PC-3 (cell line): ENCODE measurements at regions not wholly inside any gene's neighbourhood (a gene's known extent, or its start where the extent isn't known, plus 50 kb on each side); places are given as distances from the start of the nearest gene placed in this dataset.

ENCODE experiments used
- ATAC-seq: fragments of 200-7000 bp; cut with Tn5 transposase; 2 replicates; pipeline ENCODE4 v1.9.1; 2020; ENCODE audit warnings: mild to moderate bottlenecking, moderate library complexity
- BruUV-seq: library from RNA; stranded (reverse); fragments of 400-500 nt; replicated peaks from 2 replicates; lab custom pipeline; 2021; lab: Mats Ljungman, UMichigan
- CTCF ChIA-PET: fragments of 300-600 bp; sonication (Branson Sonifier 250); formaldehyde crosslinking; loops from one replicate; lab custom pipeline; 2022; ENCODE audit warnings: antibody characterized with exemption; lab: Charles Lee
- POLR2A ChIA-PET: fragments of 300-600 bp; sonication (Branson Sonifier 250); formaldehyde crosslinking; loops from one replicate; lab custom pipeline; 2022; ENCODE audit warnings: antibody characterized with exemption; ENCODE audit not compliant: unreplicated experiment; lab: Charles Lee
- DNase-seq: peaks from one replicate; pipeline ENCODE4 v3.0.0-alpha.2; 2015
- H2AFZ ChIP-seq: fragments of 300-600 bp; sonication (generic); 2 replicates; pipeline ENCODE4 v1.6.0; 2016; ENCODE audit warnings: antibody characterized with exemption, low read length
- H3F3A ChIP-seq: fragments of 300-600 bp; sonication (generic); one replicate; pipeline ENCODE4 v1.6.0; 2017; ENCODE audit warnings: antibody characterized with exemption, low read length, control low read depth, mild to moderate bottlenecking; ENCODE audit not compliant: unreplicated experiment
- H3K27ac ChIP-seq: fragments of 300-600 bp; sonication (generic); 2 replicates; pipeline ENCODE4 v1.5.1; 2016; ENCODE audit warnings: mild to moderate bottlenecking, low read length
- H3K27me3 ChIP-seq: fragments of 300-600 bp; sonication (generic); 2 replicates; pipeline ENCODE4 v1.6.1; 2016; ENCODE audit warnings: low read length, mixed read lengths
- H3K36me3 ChIP-seq: fragments of 300-600 bp; sonication (generic); 2 replicates; pipeline ENCODE4 v1.6.1; 2016; ENCODE audit warnings: low read depth, mixed run types, low read length, mixed read lengths
- H3K4me1 ChIP-seq: fragments of 300-600 bp; sonication (generic); 2 replicates; pipeline ENCODE4 v1.5.1; 2016; ENCODE audit warnings: low read length; ENCODE audit not compliant: insufficient read depth
- H3K4me2 ChIP-seq: fragments of 300-600 bp; sonication (generic); 2 replicates; pipeline ENCODE4 v1.6.0; 2016; ENCODE audit warnings: low read length
- H3K4me3 ChIP-seq: fragments of 300-600 bp; sonication (generic); 2 replicates; pipeline ENCODE4 v1.5.1; 2016; ENCODE audit warnings: mild to moderate bottlenecking, low read length, mixed read lengths
- H3K79me2 ChIP-seq: fragments of 300-600 bp; sonication (generic); 2 replicates; pipeline ENCODE4 v1.6.1; 2017; ENCODE audit warnings: low read length, mixed read lengths
- H3K9ac ChIP-seq: fragments of 300-600 bp; sonication (generic); 2 replicates; pipeline ENCODE4 v1.6.0; 2016; ENCODE audit warnings: mild to moderate bottlenecking, low read length
- H3K9me2 ChIP-seq: fragments of 300-600 bp; sonication (generic); replicated peaks from 2 replicates; pipeline ENCODE4 v1.6.1; 2016; ENCODE audit warnings: mixed run types, low read length, mixed read lengths
- H3K9me3 ChIP-seq: fragments of 300-600 bp; sonication (generic); 2 replicates; pipeline ENCODE4 v1.6.1; 2016; ENCODE audit warnings: low read length, mixed read lengths
- H4K20me1 ChIP-seq: fragments of 300-600 bp; sonication (generic); 2 replicates; pipeline ENCODE4 v1.6.1; 2016; ENCODE audit warnings: low read length, mixed read lengths
- CTCF ChIP-seq: fragments of 300-600 bp; sonication (generic); conservative IDR thresholded peaks from 2 replicates; pipeline ENCODE4 v1.5.1; 2017; ENCODE audit warnings: antibody characterized with exemption, low read depth, mild to moderate bottlenecking, low read length
- EZH2 ChIP-seq: fragments of 300-600 bp; sonication (generic); IDR thresholded peaks from one replicate; pipeline ENCODE4 v1.6.1; 2017; ENCODE audit warnings: antibody characterized with exemption, mild to moderate bottlenecking, low read length; ENCODE audit not compliant: unreplicated experiment
- EZH2phosphoT487 ChIP-seq: fragments of 300-600 bp; sonication (generic); IDR thresholded peaks from 2 replicates; pipeline ENCODE4 v1.6.1; 2018; ENCODE audit warnings: mild to moderate bottlenecking, antibody characterized with exemption, low read length, borderline replicate concordance
- intact Hi-C: fragments of 100-400 bp; cut with micrococcal nuclease; formaldehyde crosslinking; loops from 2 replicates; pipeline ENCODE4 v1.9.0; 2023

- no TSS peak for BruUV-seq
- Histone ChIP-seq H3K27ac (no peak overlapping the region), H2AFZ (no peak overlapping the region), H3K9me3 (no peaks in the 10 kb centered on the region), H3K36me3 (no peaks in the 10 kb centered on the region), H3F3A (no peaks in the 10 kb centered on the region), H3K9ac (no peak overlapping the region), H4K20me1 (no peaks in the 10 kb centered on the region), H3K4me3 (no peak overlapping the region), H3K9me2 (no peaks in the 10 kb centered on the region), H3K4me1 (no peaks in the 10 kb centered on the region), H3K27me3 (no peaks in the 10 kb centered on the region), H3K4me2 (no peak overlapping the region), H3K79me2 (no peaks in the 10 kb centered on the region)
- ChIA-PET POLR2A (no interaction called here), CTCF (no interaction called here)
- DNase-seq (no peak), ATAC-seq (no peak)
- TF ChIP-seq CTCF (no peak), EZH2phosphoT487 (no peak), EZH2 (no peak)
- intact Hi-C loops: no loop called here
Observed at GRCh38 chr16:26777821-26778220, 288.9 kb upstream of the C16orf82 start.

GRCh38 chr16:26787924-26788323 lies 278.8 kb upstream of the C16orf82 start:
- Histone ChIP-seq H3K36me3 (no peaks in the 10 kb centered on the region), H3K9me2 (no peaks in the 10 kb centered on the region), H3K27me3 (no peaks in the 10 kb centered on the region), H3K4me1 (no peaks in the 10 kb centered on the region), H3K9me3 (no peaks in the 10 kb centered on the region), H3K27ac (no peak overlapping the region), H3K4me3 (no peak overlapping the region), H3K79me2 (no peaks in the 10 kb centered on the region), H3K4me2 (no peak overlapping the region), H2AFZ (no peak overlapping the region), H3K9ac (no peak overlapping the region), H3F3A (no peaks in the 10 kb centered on the region), H4K20me1 (no peaks in the 10 kb centered on the region)
- DNase-seq (no peak), ATAC-seq (no peak)
- intact Hi-C loops: no loop called here
- TF ChIP-seq EZH2phosphoT487 (no peak), EZH2 (no peak), CTCF (no peak)
- CTCF ChIA-PET: no interaction called here
- POLR2A ChIA-PET: no interaction called here
- BruUV-seq: no TSS peak

- Histone ChIP-seq H3K9me3 (no peaks in the 10 kb centered on the region), H3K27me3 (no peaks in the 10 kb centered on the region), H3K4me3 (no peak overlapping the region), H3K9ac (no peak overlapping the region), H2AFZ (no peak overlapping the region), H3K9me2 (no peaks in the 10 kb centered on the region), H4K20me1 (no peaks in the 10 kb centered on the region), H3K27ac (no peak overlapping the region), H3K36me3 (no peaks in the 10 kb centered on the region), H3K79me2 (no peaks in the 10 kb centered on the region), H3F3A (no peaks in the 10 kb centered on the region), H3K4me1 (no peaks in the 10 kb centered on the region), H3K4me2 (no peak overlapping the region)
- ChIA-PET CTCF (no interaction called here), POLR2A (no interaction called here)
- BruUV-seq: no TSS peak
- no peak for TF ChIP-seq EZH2phosphoT487
- TF ChIP-seq EZH2: no peak
- TF ChIP-seq CTCF: no peak
- DNase-seq: no peak
- no peak for ATAC-seq
- intact Hi-C loops: no loop called here
Observed at GRCh38 chr16:26791169-26791568, 275.6 kb upstream of the C16orf82 start.
